ENCODE measurements at regions not wholly inside any gene's neighbourhood (a gene's known extent, or its start where the extent isn't known, plus 50 kb on each side); places are given as distances from the start of the nearest gene placed in this dataset.

DNA sequence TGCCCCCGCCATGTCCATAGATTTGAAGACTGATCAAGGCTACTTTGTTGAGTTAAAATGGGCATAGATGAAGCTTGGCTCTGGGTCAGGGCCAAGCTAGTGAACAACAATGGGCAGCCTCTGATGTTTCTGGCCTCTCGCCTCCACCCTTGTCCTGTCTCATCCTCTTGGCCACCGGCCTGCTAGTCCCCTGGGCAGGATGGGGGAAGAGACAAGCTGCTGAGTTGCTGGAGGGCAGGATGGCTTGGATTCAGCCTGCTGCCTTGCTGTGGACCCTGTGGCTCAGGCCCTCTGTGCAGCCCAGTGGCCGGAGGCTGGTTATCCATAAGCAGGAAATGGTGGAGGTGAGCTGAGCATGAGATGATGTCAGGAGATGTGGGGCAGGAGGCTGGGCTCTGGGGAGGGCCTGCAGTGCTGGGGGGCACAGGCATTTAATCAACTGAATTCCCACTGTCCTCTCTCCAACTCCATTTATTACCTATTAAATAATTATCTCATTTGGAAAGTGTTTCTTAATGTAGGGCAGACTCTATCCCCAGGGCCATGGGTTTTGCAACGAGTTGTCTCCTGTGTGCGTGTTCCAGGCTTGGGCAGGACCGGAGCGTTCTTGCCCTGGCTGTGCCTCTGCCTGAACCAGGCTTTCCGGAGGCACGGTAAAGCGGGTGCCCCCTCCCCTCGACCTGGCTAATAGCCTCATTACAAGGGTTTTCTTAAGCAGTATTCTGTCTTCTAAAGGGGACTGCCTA, 122.9 kb downstream of the GLI2 start:
- no peaks in the 10 kb centered on the region for H3K79me2 ChIP-seq (replicated peaks; ENCODE audit: insufficient read depth, low read length)
- H3K36me3 ChIP-seq (ENCODE audit: insufficient read depth, low read length): no peaks in the 10 kb centered on the region
- H3K4me3 ChIP-seq (ENCODE audit: low read length): no peak overlapping the region

DNA sequence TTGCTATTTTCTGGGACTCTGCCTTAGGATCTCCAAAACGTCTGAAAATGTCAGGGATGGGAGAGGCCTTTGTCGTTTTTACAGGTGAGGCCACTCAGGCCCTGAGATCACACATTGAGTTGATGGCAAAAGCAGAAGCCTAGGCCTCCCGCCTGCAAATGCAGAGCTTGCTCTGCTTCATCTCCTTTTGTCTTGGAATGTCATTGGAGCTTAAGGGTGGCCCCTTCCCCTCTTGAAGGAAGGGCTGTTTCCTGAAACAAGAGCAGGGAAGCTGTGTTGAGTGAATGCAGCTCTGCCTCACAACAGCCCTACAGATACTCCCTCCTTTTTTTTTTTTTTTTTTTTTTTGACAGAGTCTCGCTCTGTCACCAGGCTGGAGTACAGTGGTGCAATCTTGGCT, 123.5 kb downstream of the GLI2 start:
- Histone ChIP-seq H3K79me2 (replicated peaks; ENCODE audit: insufficient read depth, low read length) (no peaks in the 10 kb centered on the region), H3K27ac (ENCODE audit: low read length) (no peak overlapping the region), H3K9me3 (ENCODE audit: low read length) (no peaks in the 10 kb centered on the region)

More for the DNA sequence above, 122.9 kb downstream of the GLI2 start:
- no peaks in the 10 kb centered on the region for H3K9me2 ChIP-seq (ENCODE audit: insufficient read depth, low read length)
- no peak overlapping the region for H3K27ac ChIP-seq (ENCODE audit: low read length)
- no peak overlapping the region for H3K4me2 ChIP-seq (ENCODE audit: low read length)
- TF ChIP-seq SMC3 (conservative IDR thresholded peaks at IDR 0.05; ENCODE audit: poor library complexity): no peak
- TF ChIP-seq EZH2 (IDR thresholded peaks at IDR 0.05; ENCODE audit: borderline replicate concordance, insufficient read depth, low read length, poor library complexity, severe bottlenecking): no peak
- no peak for TF ChIP-seq TAF1 (IDR thresholded peaks at IDR 0.05; ENCODE audit: low read depth)
- TF ChIP-seq POLR2AphosphoS5 (IDR thresholded peaks at IDR 0.05): no peak
- TF ChIP-seq, protein P1, sequence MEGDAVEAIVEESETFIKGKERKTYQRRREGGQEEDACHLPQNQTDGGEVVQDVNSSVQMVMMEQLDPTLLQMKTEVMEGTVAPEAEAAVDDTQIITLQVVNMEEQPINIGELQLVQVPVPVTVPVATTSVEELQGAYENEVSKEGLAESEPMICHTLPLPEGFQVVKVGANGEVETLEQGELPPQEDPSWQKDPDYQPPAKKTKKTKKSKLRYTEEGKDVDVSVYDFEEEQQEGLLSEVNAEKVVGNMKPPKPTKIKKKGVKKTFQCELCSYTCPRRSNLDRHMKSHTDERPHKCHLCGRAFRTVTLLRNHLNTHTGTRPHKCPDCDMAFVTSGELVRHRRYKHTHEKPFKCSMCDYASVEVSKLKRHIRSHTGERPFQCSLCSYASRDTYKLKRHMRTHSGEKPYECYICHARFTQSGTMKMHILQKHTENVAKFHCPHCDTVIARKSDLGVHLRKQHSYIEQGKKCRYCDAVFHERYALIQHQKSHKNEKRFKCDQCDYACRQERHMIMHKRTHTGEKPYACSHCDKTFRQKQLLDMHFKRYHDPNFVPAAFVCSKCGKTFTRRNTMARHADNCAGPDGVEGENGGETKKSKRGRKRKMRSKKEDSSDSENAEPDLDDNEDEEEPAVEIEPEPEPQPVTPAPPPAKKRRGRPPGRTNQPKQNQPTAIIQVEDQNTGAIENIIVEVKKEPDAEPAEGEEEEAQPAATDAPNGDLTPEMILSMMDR (IDR thresholded peaks at IDR 0.05; ENCODE audit: poor library complexity, severe bottlenecking): no peak
- TF ChIP-seq, protein P2, sequence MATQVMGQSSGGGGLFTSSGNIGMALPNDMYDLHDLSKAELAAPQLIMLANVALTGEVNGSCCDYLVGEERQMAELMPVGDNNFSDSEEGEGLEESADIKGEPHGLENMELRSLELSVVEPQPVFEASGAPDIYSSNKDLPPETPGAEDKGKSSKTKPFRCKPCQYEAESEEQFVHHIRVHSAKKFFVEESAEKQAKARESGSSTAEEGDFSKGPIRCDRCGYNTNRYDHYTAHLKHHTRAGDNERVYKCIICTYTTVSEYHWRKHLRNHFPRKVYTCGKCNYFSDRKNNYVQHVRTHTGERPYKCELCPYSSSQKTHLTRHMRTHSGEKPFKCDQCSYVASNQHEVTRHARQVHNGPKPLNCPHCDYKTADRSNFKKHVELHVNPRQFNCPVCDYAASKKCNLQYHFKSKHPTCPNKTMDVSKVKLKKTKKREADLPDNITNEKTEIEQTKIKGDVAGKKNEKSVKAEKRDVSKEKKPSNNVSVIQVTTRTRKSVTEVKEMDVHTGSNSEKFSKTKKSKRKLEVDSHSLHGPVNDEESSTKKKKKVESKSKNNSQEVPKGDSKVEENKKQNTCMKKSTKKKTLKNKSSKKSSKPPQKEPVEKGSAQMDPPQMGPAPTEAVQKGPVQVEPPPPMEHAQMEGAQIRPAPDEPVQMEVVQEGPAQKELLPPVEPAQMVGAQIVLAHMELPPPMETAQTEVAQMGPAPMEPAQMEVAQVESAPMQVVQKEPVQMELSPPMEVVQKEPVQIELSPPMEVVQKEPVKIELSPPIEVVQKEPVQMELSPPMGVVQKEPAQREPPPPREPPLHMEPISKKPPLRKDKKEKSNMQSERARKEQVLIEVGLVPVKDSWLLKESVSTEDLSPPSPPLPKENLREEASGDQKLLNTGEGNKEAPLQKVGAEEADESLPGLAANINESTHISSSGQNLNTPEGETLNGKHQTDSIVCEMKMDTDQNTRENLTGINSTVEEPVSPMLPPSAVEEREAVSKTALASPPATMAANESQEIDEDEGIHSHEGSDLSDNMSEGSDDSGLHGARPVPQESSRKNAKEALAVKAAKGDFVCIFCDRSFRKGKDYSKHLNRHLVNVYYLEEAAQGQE (IDR thresholded peaks at IDR 0.05; ENCODE audit: borderline replicate concordance): no peak
- TF ChIP-seq MXI1 (conservative IDR thresholded peaks at IDR 0.05; ENCODE audit: poor library complexity, severe bottlenecking): no peak
- no peak for TF ChIP-seq EP300 (conservative IDR thresholded peaks at IDR 0.05; ENCODE audit: poor library complexity, severe bottlenecking)
- TF ChIP-seq RAD21 (conservative IDR thresholded peaks at IDR 0.05): no peak
- no peak overlapping the region for H3K9ac ChIP-seq (ENCODE audit: low read length)
- H4K20me1 ChIP-seq (ENCODE audit: insufficient read depth): no peaks in the 10 kb centered on the region
- no peaks in the 10 kb centered on the region for H3K9me3 ChIP-seq (ENCODE audit: low read length)
- H2AFZ ChIP-seq (ENCODE audit: low read depth, low read length): no peak overlapping the region
- no peaks in the 10 kb centered on the region for H3F3A ChIP-seq (ENCODE audit: insufficient read depth, low read length, poor library complexity, severe bottlenecking)
- no peaks in the 10 kb centered on the region for H3K27me3 ChIP-seq (ENCODE audit: insufficient read depth, low read depth, low read length)

More for the DNA sequence above, 123.5 kb downstream of the GLI2 start:
- TF ChIP-seq SMC3 (conservative IDR thresholded peaks at IDR 0.05; ENCODE audit: poor library complexity): no peak
- TF ChIP-seq, protein P1 (IDR thresholded peaks at IDR 0.05; ENCODE audit: poor library complexity, severe bottlenecking): no peak
- no peak for TF ChIP-seq MXI1 (conservative IDR thresholded peaks at IDR 0.05; ENCODE audit: poor library complexity, severe bottlenecking)
- TF ChIP-seq EZH2 (IDR thresholded peaks at IDR 0.05; ENCODE audit: borderline replicate concordance, insufficient read depth, low read length, poor library complexity, severe bottlenecking): no peak
- TF ChIP-seq RAD21 (conservative IDR thresholded peaks at IDR 0.05): no peak
- no peak for TF ChIP-seq EP300 (conservative IDR thresholded peaks at IDR 0.05; ENCODE audit: poor library complexity, severe bottlenecking)
- TF ChIP-seq, protein P2 (IDR thresholded peaks at IDR 0.05; ENCODE audit: borderline replicate concordance): no peak
- TF ChIP-seq POLR2AphosphoS5 (IDR thresholded peaks at IDR 0.05): no peak
- TF ChIP-seq TAF1 (IDR thresholded peaks at IDR 0.05; ENCODE audit: low read depth): no peak
- no peaks in the 10 kb centered on the region for H3K9me2 ChIP-seq (ENCODE audit: insufficient read depth, low read length)
- H3F3A ChIP-seq (ENCODE audit: insufficient read depth, low read length, poor library complexity, severe bottlenecking): no peaks in the 10 kb centered on the region
- H3K4me2 ChIP-seq (ENCODE audit: low read length): no peak overlapping the region
- no peak overlapping the region for H3K4me3 ChIP-seq (ENCODE audit: low read length)
- no peaks in the 10 kb centered on the region for H4K20me1 ChIP-seq (ENCODE audit: insufficient read depth)
- H3K27me3 ChIP-seq (ENCODE audit: insufficient read depth, low read depth, low read length): no peaks in the 10 kb centered on the region
- no peak overlapping the region for H3K9ac ChIP-seq (ENCODE audit: low read length)
- H3K36me3 ChIP-seq (ENCODE audit: insufficient read depth, low read length): no peaks in the 10 kb centered on the region
- no peak overlapping the region for H2AFZ ChIP-seq (ENCODE audit: low read depth, low read length)

All from neural cell (in vitro differentiated cells).